ENCODE measurements at regions not wholly inside any gene's neighbourhood (a gene's known extent, or its start where the extent isn't known, plus 50 kb on each side); places are given as distances from the start of the nearest gene placed in this dataset.

DNA sequence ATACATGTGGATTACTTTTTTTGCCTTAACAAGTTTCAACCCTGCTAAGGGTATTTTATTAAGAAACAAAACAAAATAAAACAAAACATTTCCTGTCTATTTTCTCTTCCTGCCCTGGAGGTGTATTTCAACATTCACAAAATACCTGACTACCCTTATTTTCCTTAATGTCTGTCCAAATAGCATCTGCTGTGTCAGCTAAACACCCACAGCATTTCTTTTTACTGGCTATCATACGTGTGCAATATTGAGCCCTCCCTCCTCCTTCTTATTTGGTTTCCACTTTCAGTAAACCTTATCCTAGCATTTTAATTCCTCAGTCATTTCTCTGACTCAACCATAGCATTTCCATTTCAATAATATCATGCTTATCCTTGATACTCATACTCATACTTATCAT is 1420.0 kb upstream of the ZEB2 start:
- H3K9me3 ChIP-seq = no peaks in the 10 kb centered on the region
- H3K4me1 ChIP-seq = no peaks in the 10 kb centered on the region
- TF ChIP-seq POLR2A (IDR thresholded peaks at IDR 0.05) = no peak
- no peak for TF ChIP-seq CTCF (IDR thresholded peaks at IDR 0.05)
- TF ChIP-seq POLR2AphosphoS5 (IDR thresholded peaks at IDR 0.05) = no peak
- TF ChIP-seq EP300 (IDR thresholded peaks at IDR 0.05) = no peak
- H3K36me3 ChIP-seq = no peaks in the 10 kb centered on the region
- WGBS = 20% methylated on average over 1 of the region's 1 CpG
- no peak overlapping the region for H3K4me3 ChIP-seq
- no peak overlapping the region for H3K27ac ChIP-seq
- H3K27me3 ChIP-seq = no peaks in the 10 kb centered on the region
- no peak for DNase-seq (ENCODE audit: low spot score in 2 of 2)

GRCh38 chr2:145935016-145935415 is 1415.1 kb upstream of the ZEB2 start:
- 78% methylated on average over 4 of the region's 4 CpGs for WGBS
- H3K27ac ChIP-seq = no peak overlapping the region
- no peak for DNase-seq (ENCODE audit: low spot score in 2 of 2)
- no peaks in the 10 kb centered on the region for H3K27me3 ChIP-seq
- H3K9me3 ChIP-seq = no peaks in the 10 kb centered on the region
- no peaks in the 10 kb centered on the region for H3K4me1 ChIP-seq
- H3K36me3 ChIP-seq = no peaks in the 10 kb centered on the region
- no peak for TF ChIP-seq CTCF (IDR thresholded peaks at IDR 0.05)
- no peak for TF ChIP-seq POLR2A (IDR thresholded peaks at IDR 0.05)
- no peak for TF ChIP-seq POLR2AphosphoS5 (IDR thresholded peaks at IDR 0.05)
- TF ChIP-seq EP300 (IDR thresholded peaks at IDR 0.05) = no peak
- no peak overlapping the region for H3K4me3 ChIP-seq

GRCh38 chr2:145931781-145932395 is 1412.0 kb upstream of the ZEB2 start:
- TF ChIP-seq EP300 (IDR thresholded peaks at IDR 0.05) (no peak), POLR2AphosphoS5 (IDR thresholded peaks at IDR 0.05) (no peak), CTCF (IDR thresholded peaks at IDR 0.05) (no peak), POLR2A (IDR thresholded peaks at IDR 0.05) (no peak)
- no peak overlapping the region for H3K27ac ChIP-seq
- no peaks in the 10 kb centered on the region for H3K4me1 ChIP-seq
- DNase-seq (ENCODE audit: low spot score in 2 of 2) = no peak
- no peak overlapping the region for H3K4me3 ChIP-seq
- no peaks in the 10 kb centered on the region for H3K36me3 ChIP-seq
- no peaks in the 10 kb centered on the region for H3K9me3 ChIP-seq
- no peaks in the 10 kb centered on the region for H3K27me3 ChIP-seq
- 58% methylated on average over 2 of the region's 2 CpGs for WGBS

GRCh38 chr2:145930318-145930717 is 1410.4 kb upstream of the ZEB2 start:
- H3K4me1 ChIP-seq = no peaks in the 10 kb centered on the region
- H3K9me3 ChIP-seq = no peaks in the 10 kb centered on the region
- no peak for TF ChIP-seq CTCF (IDR thresholded peaks at IDR 0.05)
- TF ChIP-seq EP300 (IDR thresholded peaks at IDR 0.05) = no peak
- TF ChIP-seq POLR2AphosphoS5 (IDR thresholded peaks at IDR 0.05) = no peak
- no peak for TF ChIP-seq POLR2A (IDR thresholded peaks at IDR 0.05)
- H3K4me3 ChIP-seq = no peak overlapping the region
- no peak for DNase-seq (ENCODE audit: low spot score in 2 of 2)
- no peak overlapping the region for H3K27ac ChIP-seq
- H3K27me3 ChIP-seq = no peaks in the 10 kb centered on the region
- WGBS = 36% methylated on average over 2 of the region's 2 CpGs
- no peaks in the 10 kb centered on the region for H3K36me3 ChIP-seq

GRCh38 chr2:145927131-145927950 is 1407.4 kb upstream of the ZEB2 start:
- H3K4me3 ChIP-seq = no peak overlapping the region
- H3K36me3 ChIP-seq = no peaks in the 10 kb centered on the region
- H3K27ac ChIP-seq = no peak overlapping the region
- 63% methylated on average over 5 of the region's 5 CpGs for WGBS
- H3K27me3 ChIP-seq = no peaks in the 10 kb centered on the region
- H3K9me3 ChIP-seq = no peaks in the 10 kb centered on the region
- DNase-seq (ENCODE audit: low spot score in 2 of 2) = no peak
- no peaks in the 10 kb centered on the region for H3K4me1 ChIP-seq
- TF ChIP-seq EP300 (IDR thresholded peaks at IDR 0.05) (no peak), POLR2A (IDR thresholded peaks at IDR 0.05) (no peak), CTCF (IDR thresholded peaks at IDR 0.05) (no peak), POLR2AphosphoS5 (IDR thresholded peaks at IDR 0.05) (no peak)

Data from suprapubic skin (tissue), 4 donors.